ENCODE measurements at regions not wholly inside any gene's neighbourhood (a gene's known extent, or its start where the extent isn't known, plus 50 kb on each side); places are given as distances from the start of the nearest gene placed in this dataset.
A peak's percentile ranks its signal among the peaks of the same experiment; 100 is the strongest.

DNA sequence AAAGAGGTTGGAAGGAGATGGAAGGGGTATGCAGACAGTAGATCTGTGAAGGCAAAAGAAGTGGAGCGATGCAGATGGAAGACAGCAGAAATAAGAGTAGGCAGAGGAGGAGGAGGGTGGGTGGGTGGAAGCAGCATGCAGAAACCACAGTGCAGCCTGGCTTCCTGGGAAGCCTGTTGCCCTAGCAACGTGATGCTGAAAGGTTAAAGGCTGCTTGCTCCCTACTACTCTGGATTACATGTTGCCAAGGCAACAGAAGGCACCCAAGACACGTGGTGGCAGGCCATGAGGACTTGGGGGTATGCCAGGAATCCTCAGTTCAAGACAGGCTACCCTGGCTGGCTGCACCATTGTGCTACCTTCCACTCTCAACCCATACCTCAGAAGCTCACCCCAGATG is 129.6 kb downstream of the GRIN2B start:
- H3K4me3 ChIP-seq (ENCODE audit: low read length): no peak overlapping the region
- peak; percentile 11 for DNase-seq (ENCODE audit: low read depth, low spot score)

GRCh38 chr12:13849456-13849855 is 131.9 kb downstream of the GRIN2B start:
- DNase-seq (ENCODE audit: low read depth, low spot score): no peak
- no peak overlapping the region for H3K4me3 ChIP-seq (ENCODE audit: low read length)

DNA sequence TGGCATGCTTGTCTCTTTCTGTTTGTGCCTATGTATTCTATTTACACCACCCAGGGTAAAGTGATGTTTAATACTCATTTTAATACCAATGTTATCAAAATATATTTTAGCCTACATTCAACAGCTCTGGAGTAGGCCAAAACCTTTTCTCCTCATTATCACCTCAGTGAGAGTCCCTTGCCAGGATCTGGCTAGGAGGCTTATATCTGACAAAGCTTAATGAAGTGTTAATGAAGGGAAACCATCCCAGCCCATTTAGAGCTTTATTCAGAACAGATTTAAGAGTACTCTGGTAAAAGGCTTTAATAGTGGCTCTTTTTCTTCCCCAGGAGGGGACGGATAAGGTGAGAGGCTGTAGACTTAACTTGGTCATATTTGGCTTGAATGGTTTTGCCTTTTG is 137.6 kb downstream of the GRIN2B start:
- no peak overlapping the region for H3K4me3 ChIP-seq (ENCODE audit: low read length)
- DNase-seq (ENCODE audit: low read depth, low spot score): no peak

GRCh38 chr12:13841358-13841757 is 140.0 kb downstream of the GRIN2B start:
- H3K4me3 ChIP-seq (ENCODE audit: low read length): no peak overlapping the region
- no peak for DNase-seq (ENCODE audit: low read depth, low spot score)

GRCh38 chr12:13839365-13840336 is 141.8 kb downstream of the GRIN2B start:
- no peak overlapping the region for H3K4me3 ChIP-seq (ENCODE audit: low read length)
- no peak for DNase-seq (ENCODE audit: low read depth, low spot score)

DNA sequence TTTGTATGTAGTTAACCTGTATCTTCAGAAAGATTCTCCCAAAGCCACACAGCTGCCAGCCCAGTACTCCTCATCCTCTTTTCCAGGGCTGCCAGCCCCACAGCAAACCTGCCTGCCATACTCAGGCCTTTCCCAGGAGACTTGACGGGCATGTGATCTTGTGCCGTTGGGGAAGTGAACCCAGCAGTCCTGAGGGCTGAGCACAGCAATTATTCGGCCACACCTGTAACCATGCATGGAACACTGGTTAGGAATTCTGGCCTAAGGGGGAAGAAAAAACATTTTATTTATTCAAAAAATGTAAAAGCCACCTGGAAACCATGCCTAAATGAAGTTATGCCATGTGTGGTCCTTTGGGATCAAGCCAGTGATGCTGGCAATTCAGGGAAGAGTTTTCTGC is 145.3 kb downstream of the GRIN2B start:
- H3K4me3 ChIP-seq (ENCODE audit: low read length): no peak overlapping the region
- no peak for DNase-seq (ENCODE audit: low read depth, low spot score)

DNA sequence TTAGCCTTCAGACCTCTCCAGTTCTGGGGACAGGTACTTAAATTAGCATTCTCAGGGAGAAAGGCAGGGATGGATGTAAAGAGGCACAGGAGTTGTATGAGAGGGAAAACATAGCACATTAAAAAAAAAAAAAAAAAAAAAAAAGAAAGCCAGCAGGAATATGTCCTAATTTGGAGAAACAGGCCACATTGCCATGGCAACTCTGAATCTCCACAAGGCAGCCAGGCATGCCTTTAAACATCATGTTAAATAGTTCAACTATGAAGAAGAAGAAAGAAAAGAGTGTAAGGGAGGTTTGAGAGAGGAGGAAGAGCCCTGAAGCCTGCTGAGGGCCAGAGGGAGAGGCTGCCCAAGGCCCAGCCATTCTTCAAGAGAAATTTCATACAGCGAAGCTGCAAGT is 145.8 kb downstream of the GRIN2B start:
- no peak overlapping the region for H3K4me3 ChIP-seq (ENCODE audit: low read length)
- DNase-seq (ENCODE audit: low read depth, low spot score): no peak

DNA sequence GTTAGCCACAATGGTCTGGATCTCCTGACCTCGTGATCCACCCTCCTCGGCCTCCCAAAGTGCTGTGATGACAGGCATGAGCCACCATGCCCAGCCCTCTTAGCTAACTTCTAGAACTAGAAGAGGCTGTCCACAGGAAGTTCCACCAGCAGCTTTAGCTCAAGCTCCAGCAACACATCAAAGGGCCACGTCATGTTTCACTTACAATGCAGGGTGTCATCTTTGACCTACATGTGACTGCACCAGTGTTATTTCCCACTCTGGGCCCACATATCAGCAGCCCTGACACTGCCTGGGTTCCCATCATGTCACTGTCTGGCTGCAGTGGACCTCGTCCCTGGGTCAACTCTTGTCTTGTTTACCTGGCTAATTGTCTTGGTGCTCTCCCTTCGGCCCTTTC is 147.2 kb downstream of the GRIN2B start:
- no peak for DNase-seq (ENCODE audit: low read depth, low spot score)
- H3K4me3 ChIP-seq (ENCODE audit: low read length): no peak overlapping the region

GRCh38 chr12:13817131-13817530 is 164.3 kb downstream of the GRIN2B start:
- DNase-seq (ENCODE audit: low read depth, low spot score): no peak
- no peak overlapping the region for H3K4me3 ChIP-seq (ENCODE audit: low read length)

DNA sequence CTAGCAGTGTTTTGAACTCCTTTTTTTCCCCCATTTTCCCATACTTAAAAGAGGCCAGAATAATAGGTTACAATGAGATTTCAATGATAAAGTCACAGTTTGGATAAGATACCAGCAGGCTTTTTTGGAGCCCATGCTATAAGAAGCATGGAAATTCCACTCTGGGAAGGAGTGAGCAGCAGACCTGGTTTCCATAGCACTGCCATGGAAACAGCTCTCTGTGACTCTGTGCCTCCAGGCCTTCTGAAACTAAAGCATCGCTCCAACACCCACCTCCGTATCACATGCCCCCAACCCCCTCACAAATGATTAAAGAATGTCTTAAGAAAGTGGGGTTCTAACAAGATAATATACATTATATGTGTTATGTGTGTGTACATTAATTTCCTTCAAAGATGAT is 165.0 kb downstream of the GRIN2B start:
- no peak for DNase-seq (ENCODE audit: low read depth, low spot score)
- no peak overlapping the region for H3K4me3 ChIP-seq (ENCODE audit: low read length)

DNA sequence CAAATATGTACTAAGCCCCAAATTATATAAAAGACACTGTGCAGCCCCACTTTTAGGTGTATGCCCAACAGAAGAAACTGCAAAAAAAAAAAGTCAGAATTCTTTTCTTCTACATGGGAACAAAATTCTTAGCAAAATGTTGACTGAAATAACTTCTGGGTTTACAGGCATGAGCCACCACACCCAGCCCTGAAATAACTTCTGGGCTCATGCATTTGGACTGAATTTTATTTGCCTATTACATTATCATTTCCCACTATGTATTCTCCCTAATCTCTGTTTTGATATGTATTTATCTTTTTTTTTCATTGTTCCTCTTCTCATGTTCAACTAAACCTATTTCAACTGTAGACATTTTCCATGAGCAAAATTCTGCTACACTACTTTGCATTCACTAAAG is 169.2 kb downstream of the GRIN2B start:
- H3K4me3 ChIP-seq (ENCODE audit: low read length): no peak overlapping the region
- no peak for DNase-seq (ENCODE audit: low read depth, low spot score)

GRCh38 chr12:13811061-13811460 is 170.3 kb downstream of the GRIN2B start:
- no peak overlapping the region for H3K4me3 ChIP-seq (ENCODE audit: low read length)
- no peak for DNase-seq (ENCODE audit: low read depth, low spot score)

- no peak for DNase-seq (ENCODE audit: low read depth, low spot score)
These were observed 176.4 kb downstream of the GRIN2B start for GRCh38 chr12:13805041-13805440.

GRCh38 chr12:13801543-13801942 is 179.9 kb downstream of the GRIN2B start:
- H3K4me3 ChIP-seq (ENCODE audit: low read length): no peak overlapping the region
- no peak for DNase-seq (ENCODE audit: low read depth, low spot score)

More at GRCh38 chr12:13805041-13805440, 176.4 kb downstream of the GRIN2B start:
- no peak overlapping the region for H3K4me3 ChIP-seq (ENCODE audit: low read length)

- DNase-seq (ENCODE audit: low read depth, low spot score): no peak
These were observed 181.8 kb downstream of the GRIN2B start for GRCh38 chr12:13799574-13799973.

GRCh38 chr12:13798162-13798561 is 183.2 kb downstream of the GRIN2B start:
- H3K4me3 ChIP-seq (ENCODE audit: low read length): no peak overlapping the region
- DNase-seq (ENCODE audit: low read depth, low spot score): no peak

More at GRCh38 chr12:13799574-13799973, 181.8 kb downstream of the GRIN2B start:
- H3K4me3 ChIP-seq (ENCODE audit: low read length): no peak overlapping the region

- DNase-seq (ENCODE audit: low read depth, low spot score): no peak
These were observed 186.7 kb downstream of the GRIN2B start for GRCh38 chr12:13794706-13795105.

DNA sequence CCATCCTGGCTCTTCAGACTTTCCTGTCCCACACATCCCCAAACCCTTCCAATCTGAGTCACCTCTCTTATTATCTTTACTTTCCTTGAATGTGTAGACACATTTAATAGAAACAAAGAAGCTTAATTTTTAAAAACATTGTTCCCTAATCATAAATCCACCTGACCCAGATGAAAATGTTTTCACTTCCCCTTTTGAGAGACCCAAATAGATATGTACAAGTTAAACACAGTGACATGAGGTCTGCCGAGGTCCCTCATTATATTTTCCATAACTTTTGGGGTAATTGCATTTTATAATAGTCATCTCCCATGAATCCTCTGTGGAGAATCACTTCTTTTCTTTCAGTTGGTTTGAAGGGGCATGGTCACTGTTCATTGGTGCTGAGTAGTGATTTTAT is 191.1 kb downstream of the GRIN2B start:
- no peak overlapping the region for H3K4me3 ChIP-seq (ENCODE audit: low read length)
- no peak for DNase-seq (ENCODE audit: low read depth, low spot score)

More at GRCh38 chr12:13794706-13795105, 186.7 kb downstream of the GRIN2B start:
- no peak overlapping the region for H3K4me3 ChIP-seq (ENCODE audit: low read length)

- H3K4me3 ChIP-seq (ENCODE audit: low read length): no peak overlapping the region
- no peak for DNase-seq (ENCODE audit: low read depth, low spot score)
These were observed 192.8 kb downstream of the GRIN2B start for GRCh38 chr12:13788626-13789025.

DNA sequence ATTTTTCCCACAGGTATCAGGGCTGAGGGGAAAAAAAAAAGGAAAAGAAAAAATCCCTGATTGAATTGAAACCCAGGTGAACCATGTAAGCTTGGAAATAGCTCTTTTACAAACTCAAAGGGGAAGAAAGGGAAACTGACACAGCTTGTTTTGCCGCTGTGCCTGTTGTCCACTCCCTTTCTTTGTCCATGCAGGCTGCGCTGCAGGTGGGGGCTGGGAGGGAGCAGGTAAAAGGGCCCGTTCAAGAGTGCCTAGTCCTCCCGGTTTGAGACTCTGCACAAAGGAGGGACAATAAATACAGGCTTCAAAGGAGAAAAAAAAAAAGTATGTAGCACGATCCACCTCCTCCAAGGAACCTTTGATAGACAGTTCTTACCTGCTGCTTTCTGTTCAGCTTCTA is 194.8 kb downstream of the GRIN2B start:
- no peak overlapping the region for H3K4me3 ChIP-seq (ENCODE audit: low read length)
- DNase-seq (ENCODE audit: low read depth, low spot score): no peak

DNA sequence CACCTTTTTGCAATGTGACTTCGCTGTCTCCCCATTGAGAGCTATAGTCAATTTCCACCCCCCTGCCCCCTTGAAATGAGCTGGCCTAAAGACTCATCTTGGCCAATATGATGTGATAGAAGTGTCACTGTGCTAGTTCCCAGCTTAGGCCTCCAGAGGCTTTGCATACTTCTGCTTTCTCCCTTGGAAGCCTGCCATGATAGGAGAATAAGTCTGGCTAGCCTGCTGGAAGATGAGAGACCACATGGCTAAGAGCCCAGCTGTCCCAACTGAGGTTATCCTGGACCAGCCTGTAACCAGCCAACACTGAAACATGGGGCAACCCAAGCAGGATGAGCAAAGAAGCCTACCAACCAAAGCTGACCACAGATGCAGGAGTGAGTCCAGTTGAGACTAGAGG is 196.9 kb downstream of the GRIN2B start:
- DNase-seq (ENCODE audit: low read depth, low spot score): no peak
- H3K4me3 ChIP-seq (ENCODE audit: low read length): no peak overlapping the region

Data from Jurkat, Clone E6-1 (cell line).